OCI-LY7 (cell line): ENCODE measurements at regions not wholly inside any gene's neighbourhood (a gene's known extent, or its start where the extent isn't known, plus 50 kb on each side); places are given as distances from the start of the nearest gene placed in this dataset.

Experiments used
- BruUV-seq: library from RNA; stranded (reverse); fragments of 400-500 nt; replicated peaks from 2 replicates; lab custom pipeline; 2021; lab: Mats Ljungman, UMichigan
- CTCF ChIA-PET: fragments of 300-600 bp; sonication (Branson Sonifier 250); formaldehyde crosslinking; loops from one replicate; lab custom pipeline; 2022; ENCODE audit warnings: antibody characterized with exemption; ENCODE audit not compliant: unreplicated experiment; lab: Charles Lee
- POLR2A ChIA-PET: fragments of 300-600 bp; sonication (Branson Sonifier 250); formaldehyde crosslinking; loops from one replicate; lab custom pipeline; 2022; ENCODE audit warnings: antibody characterized with exemption; lab: Charles Lee
- DNase-seq: peaks from one replicate; pipeline ENCODE4 v3.0.0-alpha.2; 2015; ENCODE audit warnings: low spot score
- H2AFZ ChIP-seq: fragments of 200-600 bp; sonication (generic), shearing (Covaris generic); 2 replicates; pipeline ENCODE4 v1.6.1; 2014; ENCODE audit warnings: mild to moderate bottlenecking, antibody characterized with exemption, low read length, moderate library complexity
- H3K27ac ChIP-seq: fragments of 200-600 bp; sonication (generic); 2 replicates; pipeline ENCODE4 v1.5.1; 2014; ENCODE audit warnings: mixed run types, low read depth, mild to moderate bottlenecking, moderate library complexity, low read length, inconsistent platforms; ENCODE audit not compliant: poor library complexity, severe bottlenecking
- H3K36me3 ChIP-seq: fragments of 200-600 bp; sonication (generic); 2 replicates; pipeline ENCODE4 v1.6.1; 2014; ENCODE audit warnings: mild to moderate bottlenecking, antibody characterized with exemption, low read length, moderate library complexity, mixed read lengths; ENCODE audit not compliant: insufficient read depth
- H3K4me1 ChIP-seq: fragments of 200-600 bp; sonication (generic); 2 replicates; pipeline ENCODE4 v1.5.1; 2014; ENCODE audit warnings: mild to moderate bottlenecking, low read length; ENCODE audit not compliant: insufficient read depth, poor library complexity, severe bottlenecking
- H3K4me2 ChIP-seq: fragments of 200-600 bp; sonication (generic); 2 replicates; pipeline ENCODE4 v1.6.1; 2014; ENCODE audit warnings: mild to moderate bottlenecking, low read length
- H3K4me3 ChIP-seq: fragments of 200-600 bp; sonication (generic); 2 replicates; pipeline ENCODE4 v1.5.1; 2014; ENCODE audit warnings: mild to moderate bottlenecking, low read depth, low read length; ENCODE audit not compliant: poor library complexity, severe bottlenecking
- H3K79me2 ChIP-seq: fragments of 200-600 bp; sonication (generic); 2 replicates; pipeline ENCODE4 v1.6.1; 2016; ENCODE audit warnings: low read depth, mild to moderate bottlenecking, low read length, moderate library complexity, mixed read lengths; ENCODE audit not compliant: insufficient read depth
- H3K9me2 ChIP-seq: fragments of 200-600 bp; sonication (generic); 2 replicates; pipeline ENCODE4 v1.6.1; 2016; ENCODE audit warnings: mild to moderate bottlenecking, low read length, mixed read lengths; ENCODE audit not compliant: insufficient read depth
- H3K9me3 ChIP-seq: fragments of 200-600 bp; sonication (generic); 2 replicates; pipeline ENCODE4 v1.6.1; 2014; ENCODE audit warnings: mild to moderate bottlenecking, mixed run types, low read length, mixed read lengths
- H4K20me1 ChIP-seq: fragments of 200-600 bp; sonication (generic); 2 replicates; pipeline ENCODE4 v1.6.1; 2014; ENCODE audit warnings: mild to moderate bottlenecking, antibody characterized with exemption, low read length, moderate library complexity, mixed read lengths; ENCODE audit not compliant: insufficient read depth
- CTCF ChIP-seq: fragments of 200-600 bp; sonication (generic); conservative IDR thresholded peaks from 2 replicates; pipeline ENCODE4 v1.5.1; 2014; ENCODE audit warnings: mild to moderate bottlenecking, antibody characterized with exemption, low read length, moderate library complexity, mixed read lengths
- EZH2phosphoT487 ChIP-seq: fragments of 200-600 bp; sonication (generic); IDR thresholded peaks from 2 replicates; pipeline ENCODE4 v1.6.1; 2018; ENCODE audit warnings: low read depth, borderline replicate concordance, mild to moderate bottlenecking, mixed run types, antibody characterized with exemption, low read length, moderate library complexity, mixed read lengths
- intact Hi-C: fragments of 100-400 bp; cut with micrococcal nuclease; formaldehyde crosslinking; loops from one replicate; pipeline ENCODE4 v1.10.0; 2022; ENCODE audit not compliant: unreplicated experiment

DNA sequence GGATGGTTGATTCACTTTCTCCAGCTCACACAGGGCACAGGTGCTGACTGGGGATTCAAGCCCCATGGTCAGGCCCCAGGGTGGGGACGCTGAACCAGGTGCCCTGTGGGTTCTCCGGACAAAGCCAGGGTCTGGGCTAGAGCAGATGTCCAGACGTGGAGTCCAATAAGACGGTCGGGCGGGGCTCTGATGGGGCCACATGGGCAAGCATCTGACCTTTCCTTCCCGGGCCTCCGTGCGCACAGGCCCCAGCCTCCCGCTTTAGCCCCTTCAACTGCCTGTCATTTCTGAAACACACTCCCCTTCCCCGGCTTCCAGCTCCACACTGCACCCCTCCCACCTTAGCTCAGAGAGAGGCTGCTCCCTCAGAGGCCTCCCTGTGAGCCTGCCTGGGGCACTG is 153.0 kb upstream of the PPP2R2D start:
- H3K4me3 ChIP-seq = no peak overlapping the region
- no peaks in the 10 kb centered on the region for H3K9me2 ChIP-seq
- no peak overlapping the region for H3K27ac ChIP-seq
- no peak for TF ChIP-seq CTCF
- no peak for TF ChIP-seq EZH2phosphoT487
- DNase-seq = no peak
- H3K4me1 ChIP-seq = no peaks in the 10 kb centered on the region
- H4K20me1 ChIP-seq = no peaks in the 10 kb centered on the region
- CTCF ChIA-PET = no interaction called here
- POLR2A ChIA-PET = no interaction called here
- no peaks in the 10 kb centered on the region for H3K36me3 ChIP-seq
- no peak overlapping the region for H3K4me2 ChIP-seq
- H3K79me2 ChIP-seq = no peaks in the 10 kb centered on the region
- H2AFZ ChIP-seq = no peak overlapping the region
- intact Hi-C loops = no loop called here
- no TSS peak for BruUV-seq
- H3K9me3 ChIP-seq = no peaks in the 10 kb centered on the region

DNA sequence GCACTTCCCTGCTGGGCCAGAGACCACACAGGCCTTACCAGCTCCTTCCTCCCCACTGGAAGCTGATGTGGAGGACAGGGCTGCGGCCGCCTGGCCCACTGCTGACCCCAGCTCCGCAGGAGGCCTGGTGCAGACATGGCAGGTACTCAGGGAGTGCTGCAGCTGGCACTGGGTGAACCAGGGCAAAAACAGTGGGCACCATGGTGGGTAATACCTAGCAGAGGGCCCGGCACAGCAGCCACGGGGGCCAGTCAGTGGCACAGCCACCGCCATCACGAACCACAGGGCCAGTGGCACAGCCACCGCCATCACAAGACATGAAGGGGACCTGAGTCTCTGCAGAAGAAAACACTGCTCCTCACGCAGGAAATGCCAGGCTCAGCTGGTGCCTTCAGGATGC is 152.6 kb upstream of the PPP2R2D start:
- TF ChIP-seq EZH2phosphoT487 (no peak), CTCF (no peak)
- DNase-seq = no peak
- ChIA-PET POLR2A (no interaction called here), CTCF (no interaction called here)
- H3K4me2 ChIP-seq = no peak overlapping the region
- H3K27ac ChIP-seq = no peak overlapping the region
- H4K20me1 ChIP-seq = no peaks in the 10 kb centered on the region
- no peak overlapping the region for H3K4me3 ChIP-seq
- H3K9me3 ChIP-seq = no peaks in the 10 kb centered on the region
- H3K9me2 ChIP-seq = no peaks in the 10 kb centered on the region
- no TSS peak for BruUV-seq
- no peak overlapping the region for H2AFZ ChIP-seq
- no peaks in the 10 kb centered on the region for H3K4me1 ChIP-seq
- intact Hi-C loops = no loop called here
- H3K36me3 ChIP-seq = no peaks in the 10 kb centered on the region
- no peaks in the 10 kb centered on the region for H3K79me2 ChIP-seq

DNA sequence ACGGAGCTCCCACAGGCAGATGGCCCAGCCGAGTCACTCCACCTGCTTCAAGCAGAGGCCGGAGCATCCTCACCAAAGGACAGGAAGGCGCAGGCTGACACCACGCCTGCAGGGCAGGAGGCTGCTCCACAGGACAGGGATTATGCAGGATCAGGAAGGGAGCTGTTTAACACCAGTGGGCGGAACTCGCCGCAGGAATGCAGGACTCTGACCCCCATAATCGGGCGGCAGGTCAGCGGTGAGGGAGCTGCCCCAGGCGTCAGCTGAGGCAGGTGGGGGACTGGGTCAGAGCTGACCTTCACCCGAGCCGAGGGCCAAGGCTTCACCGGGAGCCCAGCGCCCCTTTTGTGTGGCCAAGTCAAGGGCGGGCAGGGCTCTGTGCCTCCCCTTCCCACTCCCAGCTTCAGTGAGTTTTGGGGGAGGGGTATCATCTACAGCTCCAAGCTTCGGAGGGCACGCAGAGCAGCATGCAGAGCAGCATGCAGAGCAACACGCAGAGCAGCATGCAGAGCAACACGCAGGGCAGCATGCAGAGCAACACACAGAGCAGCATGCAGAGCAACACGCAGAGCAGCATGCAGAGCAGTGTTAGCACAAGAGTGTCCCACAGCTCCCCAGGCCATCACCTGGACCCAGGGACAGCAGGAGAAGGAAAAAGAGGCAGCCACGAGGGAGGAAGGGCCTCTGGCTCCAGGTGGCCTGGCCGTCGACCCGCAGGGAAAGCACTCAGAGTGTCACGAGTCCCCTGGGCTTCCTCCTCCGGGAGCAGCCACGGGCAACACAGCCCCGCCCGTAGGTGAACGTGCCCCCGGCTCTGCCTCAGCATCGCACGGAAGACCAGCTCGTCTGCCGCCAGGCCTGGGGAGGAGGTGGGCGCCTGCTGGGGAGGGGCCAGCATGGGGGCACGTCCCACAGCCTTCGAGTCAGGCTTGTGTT is 151.7 kb upstream of the PPP2R2D start:
- no peak for DNase-seq
- Histone ChIP-seq H3K4me3 (no peak overlapping the region), H3K9me3 (no peaks in the 10 kb centered on the region), H4K20me1 (no peaks in the 10 kb centered on the region), H2AFZ (no peak overlapping the region), H3K4me2 (no peak overlapping the region), H3K9me2 (no peaks in the 10 kb centered on the region), H3K27ac (no peak overlapping the region), H3K36me3 (no peaks in the 10 kb centered on the region), H3K4me1 (no peaks in the 10 kb centered on the region), H3K79me2 (no peaks in the 10 kb centered on the region)
- ChIA-PET POLR2A (no interaction called here), CTCF (no interaction called here)
- TF ChIP-seq CTCF = no peak
- TF ChIP-seq EZH2phosphoT487 = no peak
- intact Hi-C loops = no loop called here
- no TSS peak for BruUV-seq
